ENCODE measurements at regions not wholly inside any gene's neighbourhood (a gene's known extent, or its start where the extent isn't known, plus 50 kb on each side); places are given as distances from the start of the nearest gene placed in this dataset.

- Mint-ChIP-seq H3K9me3 (peaks cover 30% of the 10 kb centered on the region), H3K36me3 (ENCODE audit: insufficient read depth) (no peaks in the 10 kb centered on the region), H3K4me3 (no peak overlapping the region), H3K27me3 (ENCODE audit: low read depth) (no peaks in the 10 kb centered on the region), H3K4me1 (ENCODE audit: low read depth) (no peaks in the 10 kb centered on the region)
- DNase-seq (no peak), ATAC-seq (no peak)
Measured at GRCh38 chr12:115094163-115094816, 410.3 kb upstream of the TBX3 start.

- no peak for DNase-seq
- Mint-ChIP-seq H3K36me3 (ENCODE audit: insufficient read depth) (no peaks in the 10 kb centered on the region), H3K4me1 (ENCODE audit: low read depth) (no peaks in the 10 kb centered on the region), H3K9me3 (peaks cover 29% of the 10 kb centered on the region), H3K4me3 (no peak overlapping the region), H3K27me3 (ENCODE audit: low read depth) (no peaks in the 10 kb centered on the region)
- ATAC-seq = no peak
Measured at GRCh38 chr12:115093261-115093660, 409.3 kb upstream of the TBX3 start.

- Mint-ChIP-seq H3K9me3 (peaks cover 22% of the 10 kb centered on the region), H3K4me1 (ENCODE audit: low read depth) (no peaks in the 10 kb centered on the region), H3K36me3 (ENCODE audit: insufficient read depth) (no peaks in the 10 kb centered on the region), H3K27me3 (ENCODE audit: low read depth) (no peaks in the 10 kb centered on the region), H3K4me3 (no peak overlapping the region)
- ATAC-seq (no peak), DNase-seq (no peak)
Measured at GRCh38 chr12:115090783-115091182, 406.8 kb upstream of the TBX3 start.

- H3K4me1 Mint-ChIP-seq (ENCODE audit: low read depth) = no peaks in the 10 kb centered on the region
- ATAC-seq = no peak
- DNase-seq = no peak
- H3K27me3 Mint-ChIP-seq (ENCODE audit: low read depth) = no peaks in the 10 kb centered on the region
- no peaks in the 10 kb centered on the region for H3K36me3 Mint-ChIP-seq (ENCODE audit: insufficient read depth)
- H3K9me3 Mint-ChIP-seq = peaks cover 22% of the 10 kb centered on the region
- no peak overlapping the region for H3K4me3 Mint-ChIP-seq
Measured at GRCh38 chr12:115088995-115089841, 405.2 kb upstream of the TBX3 start.

- Mint-ChIP-seq H3K27me3 (ENCODE audit: low read depth) (no peaks in the 10 kb centered on the region), H3K36me3 (ENCODE audit: insufficient read depth) (no peaks in the 10 kb centered on the region), H3K9me3 (peaks cover 18% of the 10 kb centered on the region), H3K4me1 (ENCODE audit: low read depth) (no peaks in the 10 kb centered on the region), H3K4me3 (no peak overlapping the region)
- DNase-seq (no peak), ATAC-seq (no peak)
Measured at GRCh38 chr12:115088328-115088994, 404.5 kb upstream of the TBX3 start.

GRCh38 chr12:115085594-115085993, 401.6 kb upstream of the TBX3 start:
- H3K36me3 Mint-ChIP-seq (ENCODE audit: insufficient read depth) = no peaks in the 10 kb centered on the region
- DNase-seq (no peak), ATAC-seq (no peak)
- no peaks in the 10 kb centered on the region for H3K4me1 Mint-ChIP-seq (ENCODE audit: low read depth)
- H3K27me3 Mint-ChIP-seq (ENCODE audit: low read depth) = no peaks in the 10 kb centered on the region
- H3K4me3 Mint-ChIP-seq = no peak overlapping the region
- H3K9me3 Mint-ChIP-seq = peaks cover 5% of the 10 kb centered on the region

- DNase-seq (no peak), ATAC-seq (no peak)
- Mint-ChIP-seq H3K4me1 (ENCODE audit: low read depth) (no peaks in the 10 kb centered on the region), H3K4me3 (no peak overlapping the region), H3K36me3 (ENCODE audit: insufficient read depth) (no peaks in the 10 kb centered on the region), H3K27me3 (ENCODE audit: low read depth) (no peaks in the 10 kb centered on the region), H3K9me3 (peaks cover 5% of the 10 kb centered on the region)
Measured at GRCh38 chr12:115079760-115080159, 395.8 kb upstream of the TBX3 start.

- Mint-ChIP-seq H3K9me3 (peaks cover 5% of the 10 kb centered on the region), H3K36me3 (ENCODE audit: insufficient read depth) (no peaks in the 10 kb centered on the region), H3K4me1 (ENCODE audit: low read depth) (no peaks in the 10 kb centered on the region), H3K4me3 (no peak overlapping the region), H3K27me3 (ENCODE audit: low read depth) (no peaks in the 10 kb centered on the region)
- ATAC-seq (no peak), DNase-seq (no peak)
Measured at GRCh38 chr12:115078990-115079389, 395.0 kb upstream of the TBX3 start.

- H3K4me3 Mint-ChIP-seq = no peak overlapping the region
- no peaks in the 10 kb centered on the region for H3K36me3 Mint-ChIP-seq (ENCODE audit: insufficient read depth)
- no peak for DNase-seq
- ATAC-seq = no peak
- H3K9me3 Mint-ChIP-seq = peaks cover 5% of the 10 kb centered on the region
- H3K27me3 Mint-ChIP-seq (ENCODE audit: low read depth) = no peaks in the 10 kb centered on the region
- no peaks in the 10 kb centered on the region for H3K4me1 Mint-ChIP-seq (ENCODE audit: low read depth)
Measured at GRCh38 chr12:115078334-115078733, 394.4 kb upstream of the TBX3 start.

- ATAC-seq = no peak
- Mint-ChIP-seq H3K36me3 (ENCODE audit: insufficient read depth) (no peaks in the 10 kb centered on the region), H3K4me1 (ENCODE audit: low read depth) (no peaks in the 10 kb centered on the region), H3K9me3 (peaks cover 5% of the 10 kb centered on the region), H3K4me3 (no peak overlapping the region), H3K27me3 (ENCODE audit: low read depth) (no peaks in the 10 kb centered on the region)
- no peak for DNase-seq
Measured at GRCh38 chr12:115075552-115076170, 391.7 kb upstream of the TBX3 start.

GRCh38 chr12:115074617-115075016, 390.6 kb upstream of the TBX3 start:
- DNase-seq = no peak
- Mint-ChIP-seq H3K36me3 (ENCODE audit: insufficient read depth) (no peaks in the 10 kb centered on the region), H3K4me3 (no peak overlapping the region), H3K4me1 (ENCODE audit: low read depth) (no peaks in the 10 kb centered on the region), H3K9me3 (peaks cover 12% of the 10 kb centered on the region), H3K27me3 (ENCODE audit: low read depth) (no peaks in the 10 kb centered on the region)
- no peak for ATAC-seq

GRCh38 chr12:115072712-115073111, 388.7 kb upstream of the TBX3 start:
- no peak for ATAC-seq

GRCh38 chr12:115070313-115070712, 386.3 kb upstream of the TBX3 start:
- Mint-ChIP-seq H3K27me3 (ENCODE audit: low read depth) (no peaks in the 10 kb centered on the region), H3K4me3 (no peak overlapping the region), H3K9me3 (peaks cover 9% of the 10 kb centered on the region), H3K4me1 (ENCODE audit: low read depth) (no peaks in the 10 kb centered on the region), H3K36me3 (ENCODE audit: insufficient read depth) (no peaks in the 10 kb centered on the region)
- ATAC-seq (no peak), DNase-seq (no peak)

More at GRCh38 chr12:115072712-115073111, 388.7 kb upstream of the TBX3 start:
- Mint-ChIP-seq H3K9me3 (peaks cover 9% of the 10 kb centered on the region), H3K27me3 (ENCODE audit: low read depth) (no peaks in the 10 kb centered on the region), H3K4me1 (ENCODE audit: low read depth) (no peaks in the 10 kb centered on the region), H3K36me3 (ENCODE audit: insufficient read depth) (no peaks in the 10 kb centered on the region), H3K4me3 (no peak overlapping the region)
- DNase-seq = no peak

- no peaks in the 10 kb centered on the region for H3K27me3 Mint-ChIP-seq (ENCODE audit: low read depth)
- no peak for ATAC-seq
Measured at GRCh38 chr12:115064296-115064695, 380.3 kb upstream of the TBX3 start.

More at GRCh38 chr12:115064296-115064695, 380.3 kb upstream of the TBX3 start:
- no peak for DNase-seq
- Mint-ChIP-seq H3K4me3 (no peak overlapping the region), H3K4me1 (ENCODE audit: low read depth) (no peaks in the 10 kb centered on the region), H3K36me3 (ENCODE audit: insufficient read depth) (no peaks in the 10 kb centered on the region), H3K9me3 (peaks cover 8% of the 10 kb centered on the region)
